T-helper 2 cell treated with Interferon-gamma antibody and Interleukin-4, amounts not matched to agents 5 μg/mL and 100 μg/mL, for 36 hours (primary cell): ENCODE measurements at regions not wholly inside any gene's neighbourhood (a gene's known extent, or its start where the extent isn't known, plus 50 kb on each side); places are given as distances from the start of the nearest gene placed in this dataset.

Experiments used
- DNase-seq: peaks from one replicate; pipeline ENCODE4 v3.0.0; 2021; ENCODE audit warnings: low spot score
- H3K27ac Mint-ChIP-seq: one replicate; pipeline ENCODE4 v1.8.0; 2021; ENCODE audit warnings: mild to moderate bottlenecking, mixed read lengths
- H3K27me3 Mint-ChIP-seq: one replicate; pipeline ENCODE4 v1.8.0; 2021; ENCODE audit warnings: low read depth, mixed read lengths
- H3K36me3 Mint-ChIP-seq: one replicate; pipeline ENCODE4 v1.8.0; 2021; ENCODE audit warnings: low read depth, mixed read lengths
- H3K4me1 Mint-ChIP-seq: one replicate; pipeline ENCODE4 v1.8.0; 2021; ENCODE audit warnings: low read depth, mixed read lengths
- H3K4me3 Mint-ChIP-seq: one replicate; pipeline ENCODE4 v1.8.0; 2022; ENCODE audit warnings: mild to moderate bottlenecking, moderate library complexity, mixed read lengths
- H3K9me3 Mint-ChIP-seq: one replicate; pipeline ENCODE4 v1.8.0; 2021; ENCODE audit warnings: mixed read lengths

GRCh38 chr10:121352231-121352855 is 245.9 kb downstream of the FGFR2 start:
- H3K9me3 Mint-ChIP-seq, result peaks cover 10% of the 10 kb centered on the region
- no peaks in the 10 kb centered on the region for H3K4me1 Mint-ChIP-seq
- H3K36me3 Mint-ChIP-seq, result no peaks in the 10 kb centered on the region
- H3K27me3 Mint-ChIP-seq, result no peaks in the 10 kb centered on the region
- H3K27ac Mint-ChIP-seq, result no peak overlapping the region
- H3K4me3 Mint-ChIP-seq, result no peak overlapping the region
- no peak for DNase-seq

GRCh38 chr10:121355161-121355560 is 243.1 kb downstream of the FGFR2 start:
- H3K9me3 Mint-ChIP-seq, result peaks cover 10% of the 10 kb centered on the region
- no peaks in the 10 kb centered on the region for H3K4me1 Mint-ChIP-seq
- no peak overlapping the region for H3K4me3 Mint-ChIP-seq
- no peaks in the 10 kb centered on the region for H3K27me3 Mint-ChIP-seq
- no peaks in the 10 kb centered on the region for H3K36me3 Mint-ChIP-seq
- no peak overlapping the region for H3K27ac Mint-ChIP-seq
- no peak for DNase-seq

DNA sequence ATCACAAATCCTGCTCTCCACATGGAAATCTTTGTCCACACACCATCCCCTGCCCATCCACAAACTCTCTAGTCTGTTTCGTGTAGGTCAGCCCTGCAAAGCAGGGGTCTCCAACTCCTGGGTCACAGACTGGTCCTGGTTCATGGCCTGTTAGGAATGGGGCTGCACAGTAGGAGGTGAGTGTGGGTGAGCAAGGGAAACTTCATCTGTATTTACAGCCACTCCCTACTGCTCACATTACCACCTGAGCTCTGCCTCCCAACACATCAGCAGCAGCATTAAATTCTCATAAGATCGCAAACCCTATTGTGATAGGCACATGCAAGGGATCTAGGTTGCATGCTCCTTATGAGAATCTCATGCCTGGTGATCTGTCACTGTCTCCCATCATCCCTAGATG is 242.1 kb downstream of the FGFR2 start:
- Mint-ChIP-seq H3K4me3 (no peak overlapping the region), H3K4me1 (no peaks in the 10 kb centered on the region), H3K36me3 (no peaks in the 10 kb centered on the region), H3K9me3 (peaks cover 7% of the 10 kb centered on the region), H3K27ac (no peak overlapping the region), H3K27me3 (no peaks in the 10 kb centered on the region)
- DNase-seq, result no peak

DNA sequence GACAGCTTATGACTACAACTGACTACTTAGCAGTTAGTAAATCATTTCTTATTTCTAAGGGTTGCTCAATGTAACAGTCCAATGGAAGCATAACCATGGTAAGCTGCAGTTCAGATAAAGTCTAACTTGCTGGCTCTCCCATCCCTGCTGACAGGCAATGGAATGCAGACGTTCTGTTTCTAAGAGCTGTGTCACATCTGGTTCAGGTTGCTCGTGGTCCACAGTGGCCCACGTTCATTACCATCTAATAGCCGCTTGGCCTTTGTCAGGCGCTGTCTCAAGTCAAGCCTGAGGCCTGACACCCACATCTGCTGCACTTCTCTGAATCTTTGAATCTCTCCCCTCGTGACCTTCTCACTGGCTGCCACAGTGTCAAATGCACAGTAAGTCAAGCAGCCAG is 240.8 kb downstream of the FGFR2 start:
- Mint-ChIP-seq H3K9me3 (peaks cover 6% of the 10 kb centered on the region), H3K4me1 (no peaks in the 10 kb centered on the region), H3K4me3 (no peak overlapping the region), H3K27ac (no peak overlapping the region), H3K27me3 (no peaks in the 10 kb centered on the region), H3K36me3 (no peaks in the 10 kb centered on the region)
- no peak for DNase-seq

- no peak for DNase-seq
- no peaks in the 10 kb centered on the region for H3K27me3 Mint-ChIP-seq
- no peak overlapping the region for H3K4me3 Mint-ChIP-seq
- H3K36me3 Mint-ChIP-seq, result no peaks in the 10 kb centered on the region
- H3K4me1 Mint-ChIP-seq, result no peaks in the 10 kb centered on the region
- no peaks in the 10 kb centered on the region for H3K9me3 Mint-ChIP-seq
- H3K27ac Mint-ChIP-seq, result no peak overlapping the region
Observed at GRCh38 chr10:121362026-121362425, 236.2 kb downstream of the FGFR2 start.

DNA sequence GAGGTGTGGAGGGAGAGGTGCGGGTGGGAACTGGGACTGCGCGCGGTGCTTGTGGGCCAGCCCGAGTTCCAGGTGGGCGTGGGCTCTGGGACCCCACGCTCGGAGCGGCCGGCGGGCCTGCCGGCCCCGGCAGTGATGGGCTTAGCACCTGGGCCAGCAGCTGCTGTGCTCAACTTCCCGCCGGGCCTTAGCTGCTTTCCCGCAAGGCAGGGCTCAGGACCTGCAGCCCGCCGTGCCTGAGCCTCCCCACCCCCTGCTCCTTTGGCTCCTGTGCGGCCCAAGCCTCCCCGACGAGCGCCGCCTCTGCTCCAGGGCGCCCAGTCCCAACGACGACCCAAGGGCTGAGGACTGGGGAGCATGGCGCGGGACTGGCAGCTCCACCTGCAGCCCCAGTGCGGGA is 232.7 kb downstream of the FGFR2 start:
- no peaks in the 10 kb centered on the region for H3K9me3 Mint-ChIP-seq

DNA sequence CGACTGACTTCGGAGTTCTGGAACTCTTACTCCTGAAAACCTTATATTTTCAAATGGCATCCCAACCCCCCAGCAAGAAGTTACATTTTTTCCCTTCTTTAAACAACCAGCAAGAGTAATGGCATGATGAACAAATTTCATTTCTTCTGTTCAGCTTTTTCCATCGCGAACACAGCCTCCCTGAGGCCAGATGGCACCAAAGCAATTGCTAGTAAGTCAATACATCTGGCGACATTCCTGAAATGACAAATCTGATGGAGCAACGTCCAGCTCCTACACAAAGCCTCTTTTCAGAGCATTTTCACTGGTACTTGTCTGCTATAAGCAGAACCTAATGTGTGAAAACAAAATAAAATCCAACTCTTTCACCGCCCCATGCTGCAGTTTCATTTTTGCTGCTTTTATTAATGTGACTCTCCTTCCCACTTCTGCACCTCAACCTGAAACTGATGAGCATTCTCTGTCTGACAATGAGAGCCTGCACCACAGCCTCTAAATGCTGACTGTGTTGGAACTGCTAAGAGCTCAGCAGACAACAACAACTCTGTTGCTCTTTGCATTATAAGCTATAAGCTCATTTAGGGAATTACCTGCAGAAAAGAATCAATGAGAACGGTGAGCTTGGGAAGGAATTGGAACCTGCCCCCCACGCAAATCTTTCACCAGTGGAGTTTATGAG is 229.8 kb downstream of the FGFR2 start:
- H3K27ac Mint-ChIP-seq, result no peak overlapping the region
- no peaks in the 10 kb centered on the region for H3K36me3 Mint-ChIP-seq
- H3K9me3 Mint-ChIP-seq, result no peaks in the 10 kb centered on the region
- no peak for DNase-seq
- H3K27me3 Mint-ChIP-seq, result no peaks in the 10 kb centered on the region
- peaks cover 2% of the 10 kb centered on the region for H3K4me1 Mint-ChIP-seq
- no peak overlapping the region for H3K4me3 Mint-ChIP-seq

More for the DNA sequence above, 232.7 kb downstream of the FGFR2 start:
- Mint-ChIP-seq H3K27ac (no peak overlapping the region), H3K27me3 (no peaks in the 10 kb centered on the region), H3K4me1 (no peaks in the 10 kb centered on the region), H3K4me3 (no peak overlapping the region), H3K36me3 (no peaks in the 10 kb centered on the region)
- DNase-seq, result no peak

DNA sequence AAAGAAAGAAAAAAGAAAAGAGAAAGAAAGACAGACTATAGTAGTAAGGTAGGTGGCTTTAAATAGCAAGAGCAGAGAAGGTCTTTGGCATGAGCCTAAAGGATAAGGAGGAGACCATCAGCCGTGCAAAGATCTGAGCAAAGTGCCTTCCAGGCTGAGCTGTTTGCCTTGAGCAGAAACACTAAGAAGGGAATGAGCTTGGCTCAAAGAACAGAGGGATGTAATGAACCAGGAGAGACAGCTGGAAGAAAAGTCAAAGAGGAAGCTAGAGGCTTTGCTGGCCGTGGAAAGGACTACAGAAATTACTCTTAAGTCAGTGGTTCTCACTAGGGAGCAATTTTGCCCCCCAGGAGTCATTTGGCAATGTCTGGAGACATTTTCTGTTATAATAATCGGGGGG is 228.6 kb downstream of the FGFR2 start:
- Mint-ChIP-seq H3K36me3 (no peaks in the 10 kb centered on the region), H3K27me3 (no peaks in the 10 kb centered on the region), H3K9me3 (no peaks in the 10 kb centered on the region), H3K4me3 (no peak overlapping the region), H3K27ac (no peak overlapping the region), H3K4me1 (peaks cover 2% of the 10 kb centered on the region)
- no peak for DNase-seq

DNA sequence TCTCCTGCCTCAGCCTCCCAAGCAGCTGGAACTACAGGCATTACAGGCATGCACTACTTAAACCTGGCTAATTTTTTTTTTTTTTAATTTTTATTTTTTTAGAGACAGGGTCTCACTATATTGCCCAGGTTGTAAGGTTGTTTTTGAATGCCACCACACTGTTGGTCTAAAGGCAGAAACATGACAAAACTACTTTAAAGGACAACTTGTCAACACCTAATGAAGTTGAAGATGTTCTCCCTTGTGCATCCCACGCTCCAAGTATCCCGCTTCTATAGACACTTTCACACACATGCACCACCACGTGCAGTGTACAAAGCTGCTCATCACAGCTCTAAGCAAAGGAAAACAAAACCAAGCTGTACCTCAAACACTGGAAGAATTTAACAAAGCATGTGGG is 226.4 kb downstream of the FGFR2 start:
- H3K4me3 Mint-ChIP-seq, result no peak overlapping the region
- no peak overlapping the region for H3K27ac Mint-ChIP-seq
- H3K4me1 Mint-ChIP-seq, result peaks cover 2% of the 10 kb centered on the region
- H3K9me3 Mint-ChIP-seq, result no peaks in the 10 kb centered on the region
- no peaks in the 10 kb centered on the region for H3K36me3 Mint-ChIP-seq
- DNase-seq, result no peak
- no peaks in the 10 kb centered on the region for H3K27me3 Mint-ChIP-seq

- Mint-ChIP-seq H3K27ac (no peak overlapping the region), H3K4me1 (peaks cover 2% of the 10 kb centered on the region), H3K9me3 (no peaks in the 10 kb centered on the region), H3K27me3 (no peaks in the 10 kb centered on the region), H3K4me3 (no peak overlapping the region), H3K36me3 (no peaks in the 10 kb centered on the region)
- no peak for DNase-seq
Observed at GRCh38 chr10:121373411-121373810, 224.8 kb downstream of the FGFR2 start.

- Mint-ChIP-seq H3K9me3 (no peaks in the 10 kb centered on the region), H3K4me3 (no peak overlapping the region), H3K27me3 (no peaks in the 10 kb centered on the region), H3K4me1 (peaks cover 2% of the 10 kb centered on the region), H3K36me3 (no peaks in the 10 kb centered on the region), H3K27ac (no peak overlapping the region)
- DNase-seq, result no peak
Observed at GRCh38 chr10:121374121-121374520, 224.1 kb downstream of the FGFR2 start.

GRCh38 chr10:121375172-121375571 is 223.1 kb downstream of the FGFR2 start:
- peaks cover 2% of the 10 kb centered on the region for H3K4me1 Mint-ChIP-seq
- no peaks in the 10 kb centered on the region for H3K36me3 Mint-ChIP-seq
- H3K9me3 Mint-ChIP-seq, result no peaks in the 10 kb centered on the region
- no peaks in the 10 kb centered on the region for H3K27me3 Mint-ChIP-seq
- no peak for DNase-seq
- no peak overlapping the region for H3K27ac Mint-ChIP-seq
- no peak overlapping the region for H3K4me3 Mint-ChIP-seq

- peaks cover under 1% of the 10 kb centered on the region for H3K4me1 Mint-ChIP-seq
- no peak overlapping the region for H3K27ac Mint-ChIP-seq
- no peaks in the 10 kb centered on the region for H3K36me3 Mint-ChIP-seq
- no peaks in the 10 kb centered on the region for H3K27me3 Mint-ChIP-seq
- no peak overlapping the region for H3K4me3 Mint-ChIP-seq
- peaks cover 6% of the 10 kb centered on the region for H3K9me3 Mint-ChIP-seq
- DNase-seq, result no peak
Observed at GRCh38 chr10:121378251-121378801, 219.9 kb downstream of the FGFR2 start.

GRCh38 chr10:121379013-121379412 is 219.2 kb downstream of the FGFR2 start:
- H3K27me3 Mint-ChIP-seq, result no peaks in the 10 kb centered on the region
- no peak for DNase-seq
- no peaks in the 10 kb centered on the region for H3K36me3 Mint-ChIP-seq
- H3K4me1 Mint-ChIP-seq, result no peaks in the 10 kb centered on the region
- H3K9me3 Mint-ChIP-seq, result peaks cover 8% of the 10 kb centered on the region
- no peak overlapping the region for H3K4me3 Mint-ChIP-seq
- no peak overlapping the region for H3K27ac Mint-ChIP-seq
